Dendritic cell treated with granulocyte-macrophage colony-stimulating factor and Interleukin-4, amounts not matched to agents 40 ng/mL and 50 ng/mL, for 4 days (primary cell): ENCODE measurements at regions not wholly inside any gene's neighbourhood (a gene's known extent, or its start where the extent isn't known, plus 50 kb on each side); places are given as distances from the start of the nearest gene placed in this dataset.
A peak's percentile ranks its signal among the peaks of the same experiment; 100 is the strongest.
"Not testable (repeated sequence)": the region's sequence is repeated elsewhere in the genome, so short reads cannot be mapped to it uniquely, and the experiment has no call there.

ENCODE experiments used
- H3K27ac Mint-ChIP-seq: one replicate; pipeline ENCODE4 v1.8.0; 2022; ENCODE audit warnings: mild to moderate bottlenecking, mixed read lengths
- H3K27me3 Mint-ChIP-seq: one replicate; pipeline ENCODE4 v1.8.0; 2022; ENCODE audit warnings: mild to moderate bottlenecking, mixed read lengths
- H3K36me3 Mint-ChIP-seq: one replicate; pipeline ENCODE4 v1.8.0; 2022; ENCODE audit warnings: low read depth, mixed read lengths
- H3K4me1 Mint-ChIP-seq: one replicate; pipeline ENCODE4 v1.8.0; 2022; ENCODE audit warnings: low read depth, mixed read lengths
- H3K4me3 Mint-ChIP-seq: one replicate; pipeline ENCODE4 v1.8.0; 2022; ENCODE audit warnings: mild to moderate bottlenecking, moderate library complexity, mixed read lengths
- H3K9me3 Mint-ChIP-seq: one replicate; pipeline ENCODE4 v1.8.0; 2022; ENCODE audit warnings: mixed read lengths
- intact Hi-C: fragments of 100-400 bp; cut with micrococcal nuclease; formaldehyde crosslinking; loops from one replicate; pipeline ENCODE4 v1.15.0; 2022

DNA sequence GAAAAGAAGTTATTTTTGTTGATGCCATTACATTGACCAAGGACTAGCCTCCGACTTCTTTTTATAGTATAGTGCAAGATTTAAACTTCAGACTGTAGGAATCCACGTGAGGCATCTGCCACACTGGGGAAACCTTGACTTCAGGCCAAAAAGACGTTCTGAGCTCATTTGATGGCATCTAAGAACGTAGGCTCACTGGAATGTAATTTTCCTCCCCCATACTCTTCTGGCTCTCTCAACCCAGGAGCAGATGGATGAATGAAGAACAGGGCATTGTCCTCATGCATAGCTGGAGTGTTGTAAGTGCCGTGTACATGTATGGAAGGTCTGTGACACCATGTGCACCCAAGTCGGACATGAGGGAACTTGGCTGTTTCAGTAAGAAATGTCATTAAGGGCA is 72.8 kb upstream of the IKBKE start:
- H3K27ac Mint-ChIP-seq, H3K4me1 Mint-ChIP-seq, H3K27me3 Mint-ChIP-seq, intact Hi-C loops, H3K4me3 Mint-ChIP-seq, H3K9me3 Mint-ChIP-seq: not testable (repeated sequence)
- H3K36me3 Mint-ChIP-seq: peaks cover 17% of the 10 kb centered on the region

DNA sequence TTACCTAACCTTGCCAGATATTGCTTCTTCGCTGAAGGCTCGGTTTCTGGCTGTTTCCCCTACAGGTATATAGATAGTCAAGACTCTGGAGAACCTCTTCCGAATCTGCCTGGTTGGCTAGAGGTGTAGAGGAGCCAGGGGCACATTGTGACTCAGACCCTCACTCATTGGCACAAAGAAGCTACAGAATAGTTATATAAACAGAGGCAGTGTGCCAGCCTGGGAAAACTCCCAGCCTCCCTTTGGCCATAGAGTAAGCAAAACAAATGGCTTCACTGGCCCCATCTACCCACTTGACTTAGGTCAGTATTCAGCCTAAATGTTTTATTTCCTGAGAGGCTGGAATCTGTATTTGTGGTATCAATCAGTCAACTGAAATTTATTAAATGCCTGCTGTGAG is 72.0 kb upstream of the IKBKE start:
- H3K9me3 Mint-ChIP-seq, H3K27me3 Mint-ChIP-seq, intact Hi-C loops, H3K27ac Mint-ChIP-seq, H3K4me1 Mint-ChIP-seq, H3K4me3 Mint-ChIP-seq: not testable (repeated sequence)
- H3K36me3 Mint-ChIP-seq: peaks cover 17% of the 10 kb centered on the region

DNA sequence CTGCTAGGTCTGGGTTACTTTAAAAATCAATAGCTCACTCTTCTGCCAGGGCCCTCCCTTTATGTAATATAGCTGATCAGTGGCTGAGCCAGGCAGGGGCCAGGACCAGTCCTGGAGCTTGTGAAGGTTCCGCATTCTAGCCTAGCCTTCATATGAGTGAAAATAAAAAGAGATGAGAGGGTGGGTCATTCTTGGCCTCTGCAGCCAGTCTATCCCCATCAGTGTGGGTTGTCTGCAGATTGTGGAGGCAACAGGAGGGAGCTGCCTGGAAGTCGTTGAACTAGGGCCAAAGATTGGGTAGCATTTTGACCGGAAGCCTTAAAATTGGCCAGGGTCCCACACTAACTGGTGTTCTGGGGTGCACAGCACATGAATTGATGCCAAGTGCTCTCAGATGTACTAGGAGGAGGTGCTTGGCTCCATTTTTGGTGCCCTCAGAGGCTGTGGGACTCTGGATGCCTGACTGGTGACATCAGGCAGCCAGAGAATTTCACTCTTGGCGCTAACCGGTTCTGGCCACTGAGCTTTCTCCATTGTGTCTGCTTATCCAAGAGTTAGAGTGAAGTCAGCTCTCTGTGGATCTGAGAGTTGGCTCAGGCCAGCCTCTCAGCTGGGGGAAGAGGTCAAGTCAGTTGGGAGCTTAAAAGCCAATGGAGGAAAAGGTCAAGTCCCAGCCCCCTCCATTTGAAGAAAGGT is 66.5 kb upstream of the IKBKE start:
- H3K36me3 Mint-ChIP-seq: peaks cover 13% of the 10 kb centered on the region
- H3K9me3 Mint-ChIP-seq, intact Hi-C loops: not testable (repeated sequence)

DNA sequence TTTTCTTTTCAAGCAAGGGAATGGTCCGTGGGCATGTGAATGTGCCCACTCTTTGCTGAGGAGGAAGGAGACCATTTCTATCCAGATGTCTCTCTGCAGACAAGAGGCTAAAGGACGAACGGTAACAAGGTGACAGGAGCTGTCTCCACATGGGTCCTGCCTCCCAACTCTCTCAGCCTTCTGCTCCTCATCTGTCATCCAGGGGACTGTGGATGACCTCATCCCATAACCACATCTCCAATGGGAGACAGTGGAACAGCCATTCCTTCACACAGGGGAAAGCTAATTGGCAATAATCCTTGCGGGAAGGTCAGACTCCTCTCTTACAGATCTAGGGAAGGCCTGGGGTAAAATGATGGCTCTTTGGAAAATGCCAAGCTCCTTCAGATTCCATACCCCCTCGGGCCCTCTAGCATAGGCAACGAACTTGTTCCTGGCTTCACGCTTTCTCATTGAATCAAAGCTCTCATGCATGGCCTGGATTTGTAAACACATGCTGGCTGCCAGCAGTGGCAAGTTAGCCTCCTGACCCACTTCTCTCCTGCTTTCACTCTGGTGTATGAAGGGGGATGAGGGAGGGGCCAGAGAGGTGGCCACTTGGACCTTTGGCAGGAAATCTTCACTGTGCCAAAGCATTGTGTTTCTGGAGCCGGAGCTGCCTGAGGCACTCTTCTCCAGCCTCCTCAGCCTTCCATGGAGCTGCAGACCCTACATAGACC is 65.8 kb upstream of the IKBKE start:
- H3K27ac Mint-ChIP-seq, H3K4me1 Mint-ChIP-seq: not testable (repeated sequence)

More for the DNA sequence above, 66.5 kb upstream of the IKBKE start:
- H3K4me1 Mint-ChIP-seq, H3K27me3 Mint-ChIP-seq, H3K27ac Mint-ChIP-seq, H3K4me3 Mint-ChIP-seq: not testable (repeated sequence)

DNA sequence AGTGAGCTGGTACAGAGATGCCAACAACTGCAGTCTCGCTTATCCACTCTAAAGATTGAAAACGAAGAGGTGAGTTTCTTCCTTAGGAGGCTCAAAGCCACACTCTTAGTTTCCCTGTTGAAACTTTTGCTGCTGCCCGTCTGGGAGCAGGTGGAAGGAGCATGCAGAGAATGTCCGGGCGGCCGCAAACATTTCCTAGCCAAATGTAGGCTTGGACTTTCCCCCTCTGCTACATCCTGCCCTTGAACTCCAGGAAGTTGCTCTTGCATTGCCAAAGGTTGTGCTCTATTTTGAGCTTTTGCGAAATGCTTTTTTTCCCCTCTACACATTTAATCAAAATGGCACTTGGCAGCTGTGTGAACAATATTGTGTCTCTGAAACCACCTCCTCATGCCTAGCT is 65.0 kb upstream of the IKBKE start:
- H3K4me1 Mint-ChIP-seq, H3K9me3 Mint-ChIP-seq, H3K27me3 Mint-ChIP-seq, H3K27ac Mint-ChIP-seq, intact Hi-C loops, H3K4me3 Mint-ChIP-seq: not testable (repeated sequence)
- H3K36me3 Mint-ChIP-seq: peaks cover 20% of the 10 kb centered on the region

More for the DNA sequence above, 65.8 kb upstream of the IKBKE start:
- H3K9me3 Mint-ChIP-seq, intact Hi-C loops, H3K27me3 Mint-ChIP-seq, H3K4me3 Mint-ChIP-seq: not testable (repeated sequence)
- peaks cover 13% of the 10 kb centered on the region for H3K36me3 Mint-ChIP-seq

DNA sequence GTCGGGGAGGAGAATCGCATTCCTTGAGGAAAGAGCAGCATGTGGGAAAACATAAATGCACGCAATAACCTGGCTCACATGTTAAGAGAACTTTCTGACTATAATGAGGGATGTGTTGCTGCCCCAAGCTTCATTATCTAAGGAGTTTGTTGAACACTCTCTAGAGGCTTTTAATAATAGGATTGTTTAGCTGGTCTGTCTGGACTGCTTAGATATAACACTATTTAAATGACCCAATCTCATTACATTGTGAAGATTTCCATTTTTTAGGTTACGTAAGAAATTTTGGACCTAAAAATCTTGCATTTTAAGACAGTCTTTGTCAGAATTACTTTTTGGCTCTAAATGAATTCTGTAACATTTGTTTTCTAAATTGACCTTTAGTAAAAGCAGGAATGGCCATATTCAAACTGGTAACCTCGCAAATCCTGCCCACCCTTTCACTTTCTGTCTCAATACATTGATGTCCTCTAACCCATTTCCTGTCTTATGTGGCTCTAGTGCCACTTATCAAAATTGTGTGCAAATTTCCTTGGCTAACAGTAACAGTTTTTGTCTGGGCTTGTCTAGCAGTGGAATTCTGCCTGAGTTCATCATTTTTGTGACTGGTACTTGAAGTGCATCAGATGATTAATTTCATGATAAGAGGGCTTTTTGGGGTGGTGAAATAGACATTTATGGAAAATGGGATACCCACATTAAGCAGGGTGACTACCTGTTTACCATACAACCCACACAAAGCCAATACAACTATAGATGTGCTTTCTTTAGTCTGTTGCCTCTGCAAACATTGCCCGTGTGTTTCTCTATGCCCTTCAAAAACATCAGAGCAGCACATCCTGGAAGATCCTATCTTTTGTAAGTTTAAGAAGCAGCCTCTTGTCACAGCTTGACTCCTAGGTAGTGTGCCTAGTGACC is 61.6 kb upstream of the IKBKE start:
- H3K9me3 Mint-ChIP-seq, H3K4me3 Mint-ChIP-seq, intact Hi-C loops, H3K4me1 Mint-ChIP-seq, H3K27ac Mint-ChIP-seq, H3K27me3 Mint-ChIP-seq: not testable (repeated sequence)
- H3K36me3 Mint-ChIP-seq: peaks cover 38% of the 10 kb centered on the region

DNA sequence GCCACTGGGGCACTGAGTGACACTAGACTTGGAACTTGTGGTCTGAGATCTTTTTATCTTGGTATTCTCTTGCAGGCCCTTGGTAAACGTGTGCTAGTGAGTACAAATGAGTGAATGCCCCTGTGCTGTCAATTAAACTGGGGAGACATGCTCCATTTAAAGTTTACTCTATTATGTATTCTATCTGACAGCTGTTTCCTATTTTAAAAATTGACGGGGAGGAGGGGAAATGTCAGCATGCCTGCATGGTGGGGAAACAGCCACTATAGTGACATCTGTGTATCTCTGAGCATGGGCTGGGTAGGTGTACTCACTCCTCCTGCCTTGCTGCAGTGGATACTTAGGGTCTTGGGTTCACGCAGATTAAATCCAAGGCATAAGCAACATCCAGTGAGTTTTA is 59.0 kb upstream of the IKBKE start:
- H3K27me3 Mint-ChIP-seq: no peaks in the 10 kb centered on the region
- intact Hi-C loops: no loop called here
- peaks cover 65% of the 10 kb centered on the region for H3K36me3 Mint-ChIP-seq
- no peak overlapping the region for H3K27ac Mint-ChIP-seq
- H3K9me3 Mint-ChIP-seq: no peaks in the 10 kb centered on the region
- H3K4me3 Mint-ChIP-seq: no peak overlapping the region
- H3K4me1 Mint-ChIP-seq: no peaks in the 10 kb centered on the region

DNA sequence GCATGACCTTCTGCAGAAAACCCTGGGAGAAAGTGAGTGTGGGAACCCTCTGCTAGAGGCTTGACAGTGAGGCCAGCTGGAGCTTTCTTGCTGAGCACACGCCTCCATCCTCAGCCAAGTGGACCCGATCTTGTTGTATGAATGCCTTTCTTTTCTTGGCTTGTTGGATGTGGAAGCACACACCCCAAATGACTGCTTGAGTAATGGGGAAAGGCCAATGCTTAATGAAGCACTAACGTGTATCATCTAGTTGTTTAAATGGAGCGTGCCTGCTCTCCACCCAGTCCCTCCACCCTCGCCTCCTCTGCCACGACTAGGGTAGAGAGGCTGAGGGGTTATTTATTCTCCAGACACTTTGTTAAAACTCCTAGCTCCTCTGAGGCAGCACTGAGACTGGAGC is 54.3 kb upstream of the IKBKE start:
- intact Hi-C loops: no loop called here
- Mint-ChIP-seq H3K9me3 (no peaks in the 10 kb centered on the region), H3K27ac (no peak overlapping the region), H3K27me3 (no peaks in the 10 kb centered on the region), H3K4me3 (no peak overlapping the region), H3K36me3 (peaks cover 100% of the 10 kb centered on the region), H3K4me1 (peaks cover 9% of the 10 kb centered on the region)

DNA sequence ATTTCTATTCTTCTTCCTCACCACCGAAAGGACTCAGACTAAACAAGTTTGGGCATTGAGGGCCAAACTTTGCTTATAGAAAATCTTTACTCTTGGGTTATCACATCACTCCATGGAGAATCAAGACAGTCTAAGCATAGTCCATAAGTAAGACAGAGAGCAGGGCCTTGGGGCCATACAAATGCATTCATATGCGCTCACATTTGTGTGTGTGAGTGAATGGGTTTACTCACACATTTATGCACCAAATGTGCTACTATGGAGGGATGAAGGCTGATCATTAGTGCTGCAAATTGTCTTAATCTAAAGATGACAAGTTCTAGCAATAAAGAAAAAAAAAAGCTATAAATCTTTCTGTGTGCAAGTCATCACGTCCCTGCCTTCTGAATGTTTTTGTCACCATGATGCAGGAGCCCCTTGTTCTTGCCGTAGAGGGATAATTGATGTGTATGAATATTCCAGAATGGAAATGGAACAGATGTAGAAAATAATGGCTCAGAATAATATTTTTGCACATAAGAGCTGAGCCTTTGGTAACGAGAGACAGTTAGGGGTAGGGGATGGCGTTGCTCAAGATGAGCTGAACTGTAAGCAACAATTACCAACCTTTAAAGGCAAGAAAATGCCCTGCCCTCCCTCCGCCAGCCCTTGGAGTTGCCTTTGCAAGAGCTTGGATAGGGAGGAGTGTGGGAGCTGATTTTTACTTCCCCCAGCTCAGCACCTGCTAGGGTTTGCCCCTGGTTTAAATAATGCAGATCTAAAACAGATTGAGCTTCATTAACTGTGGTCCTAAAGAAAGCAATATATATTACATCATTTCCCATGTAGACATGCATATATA is 52.3 kb upstream of the IKBKE start:
- intact Hi-C loops: no loop called here
- no peaks in the 10 kb centered on the region for H3K27me3 Mint-ChIP-seq
- no peak overlapping the region for H3K27ac Mint-ChIP-seq
- peaks cover 9% of the 10 kb centered on the region for H3K4me1 Mint-ChIP-seq
- H3K9me3 Mint-ChIP-seq: no peaks in the 10 kb centered on the region
- H3K36me3 Mint-ChIP-seq: peaks cover 100% of the 10 kb centered on the region
- no peak overlapping the region for H3K4me3 Mint-ChIP-seq

DNA sequence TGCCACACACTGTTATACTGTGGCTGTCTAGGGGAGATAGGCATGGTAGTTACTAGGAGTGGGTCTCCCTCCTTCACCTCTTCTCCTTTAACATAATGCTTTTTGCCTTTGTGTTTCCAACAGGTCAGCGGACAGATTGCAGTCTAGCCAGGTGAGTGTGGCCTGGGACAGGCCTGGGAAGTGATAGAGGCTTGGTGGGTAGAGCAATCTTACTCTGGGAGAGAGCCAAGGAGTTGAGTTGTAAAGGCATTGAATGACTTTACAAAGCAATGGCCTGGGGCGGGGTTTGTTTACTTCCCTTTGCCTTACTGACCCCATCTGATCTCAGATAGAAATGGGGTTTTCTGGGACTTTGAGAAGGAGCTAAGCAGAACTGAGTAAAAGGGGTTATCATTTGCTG is 51.0 kb upstream of the IKBKE start:
- Mint-ChIP-seq H3K4me3 (no peak overlapping the region), H3K27ac (peak overlapping the region; percentile 67), H3K9me3 (no peaks in the 10 kb centered on the region), H3K4me1 (peaks cover 9% of the 10 kb centered on the region), H3K36me3 (peaks cover 100% of the 10 kb centered on the region), H3K27me3 (no peaks in the 10 kb centered on the region)
- intact Hi-C loops: no loop called here

DNA sequence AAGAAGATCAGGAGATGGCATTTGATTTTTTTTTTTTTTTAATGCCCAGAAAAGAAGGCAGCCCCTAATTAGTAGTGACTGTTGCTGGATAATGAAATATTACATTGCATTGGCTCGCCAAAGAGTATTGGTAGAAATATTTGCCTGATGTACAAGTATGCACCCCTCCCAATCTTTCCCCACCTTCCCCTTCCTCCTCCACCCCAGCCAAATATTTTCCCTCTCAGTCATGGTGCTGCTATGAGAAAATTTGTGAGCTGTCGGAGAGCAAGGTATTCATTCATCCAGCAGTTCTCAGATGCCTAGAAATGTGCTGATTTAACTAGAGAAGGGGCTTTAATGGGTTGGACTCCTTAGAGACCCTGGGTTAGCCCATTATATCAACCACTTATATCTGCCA is 50.5 kb upstream of the IKBKE start:
- intact Hi-C loops: no loop called here

DNA sequence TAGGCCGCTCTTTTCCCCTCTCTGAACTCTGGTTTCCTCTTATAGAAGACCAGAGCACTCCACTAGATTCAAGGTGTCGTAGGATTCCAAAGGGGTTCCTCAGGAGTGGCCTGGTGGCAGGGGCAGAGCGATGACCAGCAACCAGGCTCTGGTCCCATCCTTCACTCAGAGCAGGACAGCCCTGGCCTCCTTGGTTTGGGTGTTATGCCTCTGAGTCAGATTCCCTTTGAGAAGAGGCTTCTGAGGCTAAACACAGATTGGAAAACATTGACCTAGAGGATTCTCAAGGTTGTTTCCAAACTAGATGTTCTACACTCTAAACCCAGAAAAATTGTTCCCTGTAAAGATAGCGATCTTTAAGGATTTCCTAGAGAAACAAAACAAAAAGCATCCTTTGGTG is 49.8 kb upstream of the IKBKE start:
- H3K27ac Mint-ChIP-seq: no peak overlapping the region
- H3K9me3 Mint-ChIP-seq: no peaks in the 10 kb centered on the region
- peaks cover 100% of the 10 kb centered on the region for H3K36me3 Mint-ChIP-seq
- no peak overlapping the region for H3K4me3 Mint-ChIP-seq
- peaks cover 9% of the 10 kb centered on the region for H3K4me1 Mint-ChIP-seq
- intact Hi-C loops: no loop called here
- no peaks in the 10 kb centered on the region for H3K27me3 Mint-ChIP-seq

More for the DNA sequence above, 50.5 kb upstream of the IKBKE start:
- H3K36me3 Mint-ChIP-seq: peaks cover 100% of the 10 kb centered on the region
- H3K4me1 Mint-ChIP-seq: peaks cover 9% of the 10 kb centered on the region
- no peak overlapping the region for H3K4me3 Mint-ChIP-seq
- no peaks in the 10 kb centered on the region for H3K9me3 Mint-ChIP-seq
- no peak overlapping the region for H3K27ac Mint-ChIP-seq
- H3K27me3 Mint-ChIP-seq: no peaks in the 10 kb centered on the region
